Activated T-helper 17 cell treated with anti-CD3 and anti-CD28 coated beads, Interleukin-2, amount 50 U/mL, for 72 hours (primary cell): ENCODE measurements at regions not wholly inside any gene's neighbourhood (a gene's known extent, or its start where the extent isn't known, plus 50 kb on each side); places are given as distances from the start of the nearest gene placed in this dataset.

Source experiments
- ATAC-seq: fragments of 150-1000 bp; cut with Tn5 transposase; replicated peaks from 2 replicates; pipeline ENCODE4 v1.10.0; 2021; ENCODE audit warnings: mild to moderate bottlenecking, moderate library complexity
- H3K27ac Mint-ChIP-seq: one replicate; pipeline ENCODE4 v1.8.0; 2022; ENCODE audit warnings: mixed read lengths
- H3K27me3 Mint-ChIP-seq: one replicate; pipeline ENCODE4 v1.8.0; 2022; ENCODE audit warnings: mixed read lengths
- H3K36me3 Mint-ChIP-seq: one replicate; pipeline ENCODE4 v1.8.0; 2022; ENCODE audit warnings: low read depth, mild to moderate bottlenecking, mixed read lengths
- H3K4me1 Mint-ChIP-seq: one replicate; pipeline ENCODE4 v1.8.0; 2022; ENCODE audit warnings: mixed read lengths
- H3K4me3 Mint-ChIP-seq: one replicate; pipeline ENCODE4 v1.8.0; 2022; ENCODE audit warnings: mild to moderate bottlenecking, mixed read lengths
- H3K9me3 Mint-ChIP-seq: one replicate; pipeline ENCODE4 v1.8.0; 2022; ENCODE audit warnings: mixed read lengths

DNA sequence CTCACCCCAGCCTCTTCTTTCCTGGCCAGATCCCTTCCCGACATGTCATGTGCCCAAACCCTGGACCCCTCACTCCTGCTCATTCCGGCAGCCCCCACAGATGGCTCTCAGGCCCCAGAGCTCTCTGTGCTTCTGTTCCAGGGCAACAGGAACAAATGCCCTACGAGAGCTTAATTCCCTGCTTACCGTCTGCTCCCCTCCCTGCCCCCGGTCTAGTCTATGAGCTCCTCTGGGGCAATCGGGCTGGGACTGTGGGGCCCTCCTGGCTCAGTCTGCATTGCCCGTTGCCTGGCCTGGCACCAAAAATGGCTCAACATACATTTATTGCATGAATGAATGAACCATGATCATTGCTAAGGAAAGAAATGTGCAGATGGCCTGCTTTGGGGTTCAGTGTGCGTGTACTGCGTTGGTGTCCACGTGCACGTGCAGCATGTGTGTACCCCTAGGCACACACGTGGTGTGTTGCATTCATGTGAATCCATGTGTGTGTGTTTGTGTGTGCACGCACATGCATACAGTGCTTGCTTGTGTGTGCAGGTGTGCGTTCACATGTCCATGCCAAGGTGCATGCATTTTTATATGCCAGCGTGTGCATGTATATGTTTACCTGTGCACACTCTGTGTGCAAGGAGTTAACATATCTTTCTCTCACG, 201.2 kb upstream of the IER5L start:
- H3K9me3 Mint-ChIP-seq, result no peaks in the 10 kb centered on the region
- no peak overlapping the region for H3K27ac Mint-ChIP-seq
- no peaks in the 10 kb centered on the region for H3K4me1 Mint-ChIP-seq
- no peak overlapping the region for H3K4me3 Mint-ChIP-seq
- no peak for ATAC-seq
- H3K27me3 Mint-ChIP-seq, result no peaks in the 10 kb centered on the region
- H3K36me3 Mint-ChIP-seq, result no peaks in the 10 kb centered on the region

GRCh38 chr9:129377931-129378661, 200.0 kb upstream of the IER5L start:
- no peaks in the 10 kb centered on the region for H3K9me3 Mint-ChIP-seq

GRCh38 chr9:129377181-129377580, 199.1 kb upstream of the IER5L start:
- Mint-ChIP-seq H3K27me3 (no peaks in the 10 kb centered on the region), H3K4me3 (no peak overlapping the region), H3K4me1 (no peaks in the 10 kb centered on the region), H3K9me3 (no peaks in the 10 kb centered on the region), H3K36me3 (no peaks in the 10 kb centered on the region), H3K27ac (no peak overlapping the region)
- no peak for ATAC-seq

More at GRCh38 chr9:129377931-129378661, 200.0 kb upstream of the IER5L start:
- Mint-ChIP-seq H3K27me3 (no peaks in the 10 kb centered on the region), H3K4me3 (no peak overlapping the region), H3K36me3 (no peaks in the 10 kb centered on the region), H3K27ac (no peak overlapping the region), H3K4me1 (no peaks in the 10 kb centered on the region)
- no peak for ATAC-seq

GRCh38 chr9:129375845-129376244, 197.8 kb upstream of the IER5L start:
- H3K36me3 Mint-ChIP-seq, result no peaks in the 10 kb centered on the region
- H3K27me3 Mint-ChIP-seq, result no peaks in the 10 kb centered on the region
- no peaks in the 10 kb centered on the region for H3K4me1 Mint-ChIP-seq
- no peaks in the 10 kb centered on the region for H3K9me3 Mint-ChIP-seq
- no peak overlapping the region for H3K4me3 Mint-ChIP-seq
- H3K27ac Mint-ChIP-seq, result no peak overlapping the region
- no peak for ATAC-seq

GRCh38 chr9:129374651-129375050, 196.6 kb upstream of the IER5L start:
- Mint-ChIP-seq H3K36me3 (no peaks in the 10 kb centered on the region), H3K4me1 (no peaks in the 10 kb centered on the region), H3K27ac (no peak overlapping the region), H3K9me3 (no peaks in the 10 kb centered on the region), H3K4me3 (no peak overlapping the region), H3K27me3 (no peaks in the 10 kb centered on the region)
- no peak for ATAC-seq

- no peaks in the 10 kb centered on the region for H3K4me1 Mint-ChIP-seq
- H3K27me3 Mint-ChIP-seq, result no peaks in the 10 kb centered on the region
- no peaks in the 10 kb centered on the region for H3K9me3 Mint-ChIP-seq
- no peak for ATAC-seq
- H3K36me3 Mint-ChIP-seq, result no peaks in the 10 kb centered on the region
- no peak overlapping the region for H3K4me3 Mint-ChIP-seq
- H3K27ac Mint-ChIP-seq, result no peak overlapping the region
Measured at GRCh38 chr9:129374231-129374630, 196.2 kb upstream of the IER5L start.

- no peaks in the 10 kb centered on the region for H3K9me3 Mint-ChIP-seq
- H3K4me3 Mint-ChIP-seq, result no peak overlapping the region
- H3K27ac Mint-ChIP-seq, result no peak overlapping the region
- no peak for ATAC-seq
- H3K4me1 Mint-ChIP-seq, result no peaks in the 10 kb centered on the region
- H3K36me3 Mint-ChIP-seq, result no peaks in the 10 kb centered on the region
- no peaks in the 10 kb centered on the region for H3K27me3 Mint-ChIP-seq
Measured at GRCh38 chr9:129373361-129373760, 195.3 kb upstream of the IER5L start.

GRCh38 chr9:129370770-129371169, 192.7 kb upstream of the IER5L start:
- Mint-ChIP-seq H3K9me3 (no peaks in the 10 kb centered on the region), H3K4me1 (no peaks in the 10 kb centered on the region), H3K27me3 (no peaks in the 10 kb centered on the region), H3K36me3 (no peaks in the 10 kb centered on the region), H3K4me3 (no peak overlapping the region), H3K27ac (no peak overlapping the region)
- ATAC-seq, result no peak

GRCh38 chr9:129368444-129368978, 190.4 kb upstream of the IER5L start:
- Mint-ChIP-seq H3K4me1 (no peaks in the 10 kb centered on the region), H3K36me3 (no peaks in the 10 kb centered on the region), H3K27me3 (peaks cover 3% of the 10 kb centered on the region), H3K27ac (no peak overlapping the region), H3K9me3 (no peaks in the 10 kb centered on the region), H3K4me3 (no peak overlapping the region)
- ATAC-seq, result no peak

DNA sequence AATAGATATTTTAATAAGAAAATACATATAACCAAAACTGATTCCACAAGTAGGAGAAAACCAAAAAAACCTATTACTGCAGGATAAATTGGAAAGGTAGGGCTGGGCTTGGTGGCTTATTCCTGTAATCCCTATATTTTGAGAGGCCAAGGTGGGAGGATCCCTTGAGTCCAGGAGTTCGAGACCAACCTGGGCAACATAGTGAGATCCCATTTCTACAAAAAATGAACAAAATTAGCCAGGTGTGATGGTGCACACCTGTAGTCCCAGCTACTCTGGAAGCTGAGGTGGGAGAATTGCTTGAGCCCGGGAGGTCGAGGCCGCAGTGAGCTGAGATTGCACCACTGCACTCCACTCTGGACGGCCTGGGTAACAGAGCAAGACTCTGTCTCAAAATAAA, 189.2 kb upstream of the IER5L start:
- no peaks in the 10 kb centered on the region for H3K36me3 Mint-ChIP-seq
- peaks cover 3% of the 10 kb centered on the region for H3K27me3 Mint-ChIP-seq
- ATAC-seq, result no peak
- H3K9me3 Mint-ChIP-seq, result no peaks in the 10 kb centered on the region
- H3K4me3 Mint-ChIP-seq, result no peak overlapping the region
- no peaks in the 10 kb centered on the region for H3K4me1 Mint-ChIP-seq
- H3K27ac Mint-ChIP-seq, result no peak overlapping the region

GRCh38 chr9:129365196-129365595, 187.1 kb upstream of the IER5L start:
- Mint-ChIP-seq H3K27ac (no peak overlapping the region), H3K4me1 (no peaks in the 10 kb centered on the region), H3K36me3 (no peaks in the 10 kb centered on the region), H3K4me3 (no peak overlapping the region), H3K9me3 (no peaks in the 10 kb centered on the region), H3K27me3 (peaks cover 3% of the 10 kb centered on the region)
- ATAC-seq, result no peak

GRCh38 chr9:129363216-129363873, 185.3 kb upstream of the IER5L start:
- Mint-ChIP-seq H3K27ac (no peak overlapping the region), H3K36me3 (no peaks in the 10 kb centered on the region), H3K27me3 (peaks cover 3% of the 10 kb centered on the region), H3K4me3 (no peak overlapping the region), H3K9me3 (no peaks in the 10 kb centered on the region), H3K4me1 (no peaks in the 10 kb centered on the region)
- ATAC-seq, result no peak

DNA sequence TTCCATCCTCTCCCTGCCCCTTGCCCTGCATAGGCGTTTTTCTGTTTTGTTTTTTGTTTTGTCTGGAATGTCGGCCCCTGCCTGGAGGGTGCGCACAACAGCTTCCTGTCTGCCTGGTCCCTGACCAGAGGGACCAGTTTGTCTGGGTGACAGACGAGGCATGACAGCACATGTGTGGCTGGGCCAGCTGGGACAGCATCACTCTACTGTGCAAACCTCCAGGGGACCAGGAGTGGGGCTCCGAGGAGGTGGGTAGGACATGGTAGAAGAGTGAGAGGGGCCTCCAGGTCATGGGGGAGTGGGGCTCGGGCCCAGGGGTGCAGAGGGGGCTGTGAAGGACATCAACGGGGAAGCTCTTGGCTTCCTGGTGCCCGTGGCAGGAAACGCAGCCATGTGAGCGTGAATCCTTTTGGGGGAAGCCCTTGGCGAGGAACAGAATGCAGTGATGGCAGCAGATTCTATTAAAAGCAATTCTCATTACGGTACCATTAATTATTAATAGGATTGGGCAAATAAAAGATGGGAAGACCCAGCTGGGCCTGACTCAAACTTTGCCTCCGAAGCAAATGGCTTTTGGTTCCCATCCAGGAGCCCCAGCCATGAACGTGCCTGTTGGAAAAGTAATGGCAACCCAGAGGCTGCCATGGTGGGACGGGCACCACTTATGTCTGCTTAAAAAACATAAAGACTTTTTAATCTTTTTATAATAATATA, 184.4 kb upstream of the IER5L start:
- no peak for ATAC-seq
- no peak overlapping the region for H3K27ac Mint-ChIP-seq
- peaks cover 3% of the 10 kb centered on the region for H3K27me3 Mint-ChIP-seq
- H3K36me3 Mint-ChIP-seq, result no peaks in the 10 kb centered on the region
- H3K9me3 Mint-ChIP-seq, result no peaks in the 10 kb centered on the region
- H3K4me3 Mint-ChIP-seq, result no peak overlapping the region
- H3K4me1 Mint-ChIP-seq, result no peaks in the 10 kb centered on the region

- ATAC-seq, result no peak
Measured at GRCh38 chr9:129361196-129361595, 183.1 kb upstream of the IER5L start.

More at GRCh38 chr9:129361196-129361595, 183.1 kb upstream of the IER5L start:
- Mint-ChIP-seq H3K4me1 (no peaks in the 10 kb centered on the region), H3K27ac (no peak overlapping the region), H3K27me3 (peaks cover 3% of the 10 kb centered on the region), H3K4me3 (no peak overlapping the region), H3K9me3 (no peaks in the 10 kb centered on the region), H3K36me3 (no peaks in the 10 kb centered on the region)
